Smooth muscle cell (in vitro differentiated cells): ENCODE measurements at regions not wholly inside any gene's neighbourhood (a gene's known extent, or its start where the extent isn't known, plus 50 kb on each side); places are given as distances from the start of the nearest gene placed in this dataset.

Experiments
- DNase-seq: peaks from one replicate; lab custom pipeline; 2025; ENCODE audit not compliant: unreplicated experiment; lab: John Stamatoyannopoulos, UW
- H2AFZ ChIP-seq: fragments of 200-600 bp; sonication (generic); 2 replicates; pipeline ENCODE4 v1.6.0; 2016; ENCODE audit warnings: antibody characterized with exemption, low read depth, mild to moderate bottlenecking
- H3F3A ChIP-seq: fragments of 200-600 bp; sonication (generic); 2 replicates; pipeline ENCODE4 v1.6.0; 2017; ENCODE audit warnings: antibody characterized with exemption, low read depth
- H3K27ac ChIP-seq: fragments of 200-600 bp; sonication (generic); 2 replicates; pipeline ENCODE4 v1.5.1; 2016; ENCODE audit warnings: low read depth, mild to moderate bottlenecking
- H3K27me3 ChIP-seq: fragments of 200-600 bp; sonication (generic); 2 replicates; pipeline ENCODE4 v1.6.1; 2016; ENCODE audit warnings: low read depth, mild to moderate bottlenecking
- H3K36me3 ChIP-seq: fragments of 200-600 bp; sonication (generic); 2 replicates; pipeline ENCODE4 v1.5.1; 2016; ENCODE audit warnings: low read depth
- H3K4me1 ChIP-seq: fragments of 200-600 bp; sonication (generic); 2 replicates; pipeline ENCODE4 v1.5.1; 2016; ENCODE audit warnings: low read depth
- H3K4me2 ChIP-seq: fragments of 200-600 bp; sonication (generic); 2 replicates; pipeline ENCODE4 v1.6.0; 2016; ENCODE audit warnings: mild to moderate bottlenecking
- H3K4me3 ChIP-seq: fragments of 200-600 bp; sonication (generic); 2 replicates; pipeline ENCODE4 v1.5.1; 2016; ENCODE audit warnings: mild to moderate bottlenecking
- H3K79me2 ChIP-seq: fragments of 200-600 bp; sonication (generic); 2 replicates; pipeline ENCODE4 v1.6.0; 2016; ENCODE audit warnings: low read depth, mild to moderate bottlenecking
- H3K9ac ChIP-seq: fragments of 200-600 bp; sonication (generic); 2 replicates; pipeline ENCODE4 v1.6.0; 2016; ENCODE audit warnings: low read depth
- H3K9me3 ChIP-seq: fragments of 200-600 bp; sonication (generic); replicated peaks from 2 replicates; pipeline ENCODE4 v1.5.1; 2016; ENCODE audit warnings: low read depth
- H4K20me1 ChIP-seq: fragments of 200-600 bp; sonication (generic); 2 replicates; pipeline ENCODE4 v1.6.0; 2016; ENCODE audit warnings: low read depth
- WGBS: methylation state at CpG from one replicate; pipeline ENCODE4 v1.1.7; 2016; ENCODE audit warnings: low lambda C conversion rate; 5-methylcytosine and 5-hydroxymethylcytosine counted together
- TF ChIP-seq, protein P1 (sequence below): fragments of 200-600 bp; sonication (generic); IDR thresholded peaks from 2 replicates; pipeline ENCODE4 v1.5.1; 2017; ENCODE audit warnings: borderline replicate concordance, mild to moderate bottlenecking, antibody characterized with exemption; ENCODE audit not compliant: insufficient read depth, poor library complexity, severe bottlenecking

DNA sequence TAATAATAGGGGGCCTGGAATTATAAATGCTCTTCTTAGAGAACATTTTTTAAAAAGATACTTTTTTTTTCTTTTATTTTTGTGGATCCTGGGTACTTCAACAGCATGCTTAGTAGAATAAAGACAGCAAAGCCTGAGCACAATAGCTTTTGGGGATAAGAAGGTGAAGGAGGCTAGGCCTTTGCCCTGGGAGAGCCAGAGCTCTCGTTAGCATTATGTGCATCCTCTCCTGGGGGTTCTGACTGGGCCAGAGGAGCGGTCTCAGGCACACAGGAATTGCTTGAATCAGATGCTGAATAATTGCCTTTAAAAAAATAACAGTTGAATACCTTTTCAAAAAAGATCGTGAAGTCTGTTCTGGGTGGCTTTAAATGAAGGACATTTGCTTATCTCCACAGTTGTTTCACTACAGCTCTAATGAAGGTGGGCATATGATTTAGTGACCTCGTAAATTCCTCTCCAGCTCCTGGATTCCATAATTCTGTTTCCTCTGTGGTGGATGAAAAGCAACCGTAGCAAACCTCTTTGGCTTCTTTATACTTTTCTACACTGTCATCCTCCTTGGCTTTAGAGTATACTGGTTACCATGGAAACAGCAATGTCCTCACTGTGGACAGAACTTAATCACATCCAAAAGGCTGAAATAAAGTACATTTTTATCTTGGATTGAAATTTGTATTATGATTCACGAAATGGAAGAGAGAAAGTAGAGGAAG is 133.8 kb downstream of the MAIP1 start:
- H3K9me3 ChIP-seq, result no peaks in the 10 kb centered on the region
- no peaks in the 10 kb centered on the region for H3K27me3 ChIP-seq
- peak overlapping the region; percentile 66 for H2AFZ ChIP-seq
- no peak overlapping the region for H3K9ac ChIP-seq
- WGBS, result 65% methylated on average over 6 of the region's 6 CpGs
- H4K20me1 ChIP-seq, result no peaks in the 10 kb centered on the region
- no peaks in the 10 kb centered on the region for H3K79me2 ChIP-seq
- peaks cover 30% of the 10 kb centered on the region for H3K4me1 ChIP-seq
- TF ChIP-seq, protein P1, sequence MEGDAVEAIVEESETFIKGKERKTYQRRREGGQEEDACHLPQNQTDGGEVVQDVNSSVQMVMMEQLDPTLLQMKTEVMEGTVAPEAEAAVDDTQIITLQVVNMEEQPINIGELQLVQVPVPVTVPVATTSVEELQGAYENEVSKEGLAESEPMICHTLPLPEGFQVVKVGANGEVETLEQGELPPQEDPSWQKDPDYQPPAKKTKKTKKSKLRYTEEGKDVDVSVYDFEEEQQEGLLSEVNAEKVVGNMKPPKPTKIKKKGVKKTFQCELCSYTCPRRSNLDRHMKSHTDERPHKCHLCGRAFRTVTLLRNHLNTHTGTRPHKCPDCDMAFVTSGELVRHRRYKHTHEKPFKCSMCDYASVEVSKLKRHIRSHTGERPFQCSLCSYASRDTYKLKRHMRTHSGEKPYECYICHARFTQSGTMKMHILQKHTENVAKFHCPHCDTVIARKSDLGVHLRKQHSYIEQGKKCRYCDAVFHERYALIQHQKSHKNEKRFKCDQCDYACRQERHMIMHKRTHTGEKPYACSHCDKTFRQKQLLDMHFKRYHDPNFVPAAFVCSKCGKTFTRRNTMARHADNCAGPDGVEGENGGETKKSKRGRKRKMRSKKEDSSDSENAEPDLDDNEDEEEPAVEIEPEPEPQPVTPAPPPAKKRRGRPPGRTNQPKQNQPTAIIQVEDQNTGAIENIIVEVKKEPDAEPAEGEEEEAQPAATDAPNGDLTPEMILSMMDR, result no peak
- H3K4me3 ChIP-seq, result no peak overlapping the region
- no peak for DNase-seq
- no peak overlapping the region for H3K4me2 ChIP-seq
- H3K36me3 ChIP-seq, result no peaks in the 10 kb centered on the region
- H3K27ac ChIP-seq, result no peak overlapping the region
- H3F3A ChIP-seq, result no peaks in the 10 kb centered on the region

DNA sequence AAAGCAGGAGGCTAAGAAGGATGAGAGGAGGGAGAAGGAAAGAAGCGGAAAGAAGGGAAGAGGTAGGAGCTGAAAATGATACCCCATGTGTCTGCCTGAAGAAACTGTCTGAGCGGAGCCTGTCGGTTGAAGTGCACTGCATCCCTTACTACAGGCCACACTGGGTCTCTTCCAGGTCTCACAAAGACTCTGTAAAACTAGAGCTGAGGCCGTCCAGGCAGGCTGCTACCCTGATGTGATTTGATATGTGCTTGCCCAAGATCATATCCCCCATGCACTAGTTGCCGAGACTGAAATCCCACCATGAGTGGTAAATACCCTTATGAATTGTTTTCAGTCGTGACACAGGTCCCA is 134.4 kb downstream of the MAIP1 start:
- no peak for DNase-seq
- no peaks in the 10 kb centered on the region for H3K27me3 ChIP-seq
- 68% methylated on average over 6 of the region's 6 CpGs for WGBS
- H3K4me2 ChIP-seq, result no peak overlapping the region
- no peaks in the 10 kb centered on the region for H3F3A ChIP-seq
- no peak overlapping the region for H3K9ac ChIP-seq
- H3K27ac ChIP-seq, result no peak overlapping the region
- no peaks in the 10 kb centered on the region for H3K36me3 ChIP-seq
- peaks cover 32% of the 10 kb centered on the region for H3K4me1 ChIP-seq
- H3K4me3 ChIP-seq, result no peak overlapping the region
- no peaks in the 10 kb centered on the region for H4K20me1 ChIP-seq
- TF ChIP-seq, protein P1, result no peak
- no peaks in the 10 kb centered on the region for H3K79me2 ChIP-seq
- H3K9me3 ChIP-seq, result no peaks in the 10 kb centered on the region
- no peak overlapping the region for H2AFZ ChIP-seq

DNA sequence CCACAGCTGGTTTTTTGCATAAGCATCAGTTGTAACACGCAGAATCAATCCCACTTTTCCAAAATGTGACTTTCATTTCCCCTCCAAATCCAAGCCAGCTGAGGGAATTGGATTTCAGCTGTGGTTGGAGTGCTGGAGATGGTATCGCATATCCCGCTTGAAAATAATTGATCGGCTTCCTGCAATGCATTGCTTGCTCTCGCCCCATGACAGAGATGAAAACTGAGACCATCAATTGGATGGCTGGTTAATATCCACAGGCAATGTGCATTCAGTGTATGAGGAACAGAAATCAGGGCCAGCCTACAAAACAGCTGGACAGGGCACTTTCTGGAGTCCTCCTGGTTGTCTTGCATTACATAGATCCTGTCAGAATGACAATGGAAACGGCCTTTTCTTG is 135.3 kb downstream of the MAIP1 start:
- WGBS, result 95% methylated on average over 6 of the region's 6 CpGs
- no peak overlapping the region for H3K9ac ChIP-seq

DNA sequence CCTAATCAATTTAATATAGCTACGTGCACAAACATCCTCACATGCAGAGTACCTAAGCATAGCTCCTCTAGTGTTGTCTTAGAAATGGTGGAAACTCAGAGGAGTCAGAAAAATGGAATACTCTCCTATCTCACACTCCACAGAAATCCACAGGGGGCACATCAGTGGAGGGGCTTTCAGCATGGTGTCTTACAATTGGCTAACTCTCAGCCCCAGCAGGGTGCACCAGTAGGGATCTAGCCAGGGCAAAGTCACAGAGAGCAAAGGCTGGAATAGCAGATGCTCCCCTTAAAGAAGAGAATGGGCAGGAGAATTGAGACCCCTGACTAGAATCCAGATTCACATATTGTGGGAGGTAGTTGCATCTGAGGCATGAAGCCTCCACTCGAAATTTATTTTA is 135.7 kb downstream of the MAIP1 start:
- Histone ChIP-seq H3K4me1 (peaks cover 37% of the 10 kb centered on the region), H3K27me3 (no peaks in the 10 kb centered on the region), H3K4me3 (no peak overlapping the region), H3K79me2 (no peaks in the 10 kb centered on the region), H3K9me3 (no peaks in the 10 kb centered on the region), H3K4me2 (no peak overlapping the region), H3K9ac (no peak overlapping the region), H2AFZ (no peak overlapping the region), H3K27ac (no peak overlapping the region), H4K20me1 (no peaks in the 10 kb centered on the region), H3F3A (no peaks in the 10 kb centered on the region), H3K36me3 (no peaks in the 10 kb centered on the region)
- no peak for DNase-seq
- WGBS, result 100% methylated on average over 2 of the region's 2 CpGs
- TF ChIP-seq, protein P1, result no peak

More for the DNA sequence above, 135.3 kb downstream of the MAIP1 start:
- Histone ChIP-seq H3K9me3 (no peaks in the 10 kb centered on the region), H3K4me3 (no peak overlapping the region), H3K79me2 (no peaks in the 10 kb centered on the region), H3K4me1 (peaks cover 37% of the 10 kb centered on the region), H3K36me3 (no peaks in the 10 kb centered on the region), H3K27ac (no peak overlapping the region), H3F3A (no peaks in the 10 kb centered on the region), H3K4me2 (no peak overlapping the region), H2AFZ (no peak overlapping the region), H4K20me1 (no peaks in the 10 kb centered on the region), H3K27me3 (no peaks in the 10 kb centered on the region)
- no peak for DNase-seq
- TF ChIP-seq, protein P1, result no peak
